H54 (cell line): ENCODE measurements at regions not wholly inside any gene's neighbourhood (a gene's known extent, or its start where the extent isn't known, plus 50 kb on each side); places are given as distances from the start of the nearest gene placed in this dataset.
"Not testable (repeated sequence)": the region's sequence is repeated elsewhere in the genome, so short reads cannot be mapped to it uniquely, and the experiment has no call there.

Source experiments
- DNase-seq: peaks from one replicate; pipeline ENCODE4 v3.0.0; 2011; ENCODE audit warnings: low spot score, mixed read lengths; ENCODE audit not compliant: insufficient read length
- FAIRE-seq: peaks from 3 replicates; lab custom pipeline; 2011; peaks lifted over from hg19 to GRCh38; lab: Jason Lieb, UNC
- POLR2A ChIP-seq: IDR thresholded peaks from 2 replicates; pipeline ENCODE4 v1.6.1; 2011; ENCODE audit warnings: low read depth, mild to moderate bottlenecking, low read length

DNA sequence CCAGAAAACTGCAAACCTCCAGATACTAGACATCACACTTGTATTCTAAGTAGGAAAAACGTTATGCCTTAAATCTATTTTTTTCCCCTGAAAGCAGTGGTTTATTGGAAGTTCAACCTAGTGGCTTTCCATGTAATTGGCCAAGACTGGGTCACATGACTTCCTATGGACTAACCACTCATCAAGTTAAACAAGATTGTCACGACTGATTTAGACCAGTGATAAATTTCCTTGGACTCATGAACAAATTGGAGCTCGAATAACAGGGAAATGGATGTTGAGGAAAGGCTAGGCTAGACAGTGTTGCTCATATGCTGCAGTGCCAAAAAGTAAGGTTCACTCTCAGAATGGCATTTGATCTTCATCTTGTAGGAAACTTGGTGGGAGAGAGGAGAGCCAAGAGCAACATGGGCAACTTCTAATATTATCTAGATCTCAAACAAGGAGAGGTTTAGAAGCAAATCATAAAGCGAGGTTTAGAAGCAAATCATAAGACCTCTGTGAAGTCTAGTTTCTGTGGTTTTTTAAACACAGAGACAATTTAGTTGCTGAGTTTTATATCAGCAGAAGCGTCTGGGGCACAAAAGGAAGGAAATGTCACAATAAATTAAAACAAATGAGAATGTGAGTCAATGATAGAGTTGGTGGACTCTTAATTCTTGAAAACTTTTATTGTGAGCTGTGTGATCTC, 165.6 kb upstream of the BOD1L1 start:
- no peak for FAIRE-seq
- DNase-seq: no peak
- no peak for TF ChIP-seq POLR2A

DNA sequence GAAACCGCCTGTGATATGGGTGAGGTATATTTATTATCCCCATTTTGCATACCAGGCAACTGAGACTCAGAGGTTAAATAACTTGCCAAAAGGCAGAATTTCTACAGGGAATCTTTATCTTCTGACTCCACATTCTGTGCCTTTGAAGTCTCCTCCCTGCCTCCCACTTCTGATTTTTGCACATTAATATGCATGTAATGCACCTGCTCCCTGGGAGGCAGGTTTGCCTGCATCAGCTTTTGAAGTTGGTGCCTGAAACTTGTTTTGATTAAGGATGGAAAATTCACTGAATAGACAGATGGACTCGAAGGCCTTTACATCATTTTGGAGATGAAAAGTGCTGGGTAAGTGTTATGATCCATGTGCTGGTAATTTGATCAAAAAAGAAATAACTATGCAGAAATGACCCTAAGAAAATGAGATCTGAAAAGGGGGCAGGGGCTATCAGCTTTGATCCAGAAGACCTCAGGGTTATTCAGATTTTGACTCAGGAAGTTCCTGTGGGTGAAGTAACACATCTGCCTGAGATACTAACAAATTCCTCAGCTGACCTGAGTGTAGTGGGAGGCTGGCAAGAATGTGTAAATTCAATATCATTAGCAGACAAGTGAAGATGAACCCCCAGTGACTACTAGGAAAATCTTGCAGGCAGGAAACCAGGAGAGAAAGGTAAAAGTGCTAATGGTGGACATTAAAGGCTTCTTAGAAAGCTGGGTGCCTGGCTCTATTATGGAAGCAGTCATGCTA, 167.5 kb upstream of the BOD1L1 start:
- TF ChIP-seq POLR2A: no peak
- FAIRE-seq: no peak
- no peak for DNase-seq

DNA sequence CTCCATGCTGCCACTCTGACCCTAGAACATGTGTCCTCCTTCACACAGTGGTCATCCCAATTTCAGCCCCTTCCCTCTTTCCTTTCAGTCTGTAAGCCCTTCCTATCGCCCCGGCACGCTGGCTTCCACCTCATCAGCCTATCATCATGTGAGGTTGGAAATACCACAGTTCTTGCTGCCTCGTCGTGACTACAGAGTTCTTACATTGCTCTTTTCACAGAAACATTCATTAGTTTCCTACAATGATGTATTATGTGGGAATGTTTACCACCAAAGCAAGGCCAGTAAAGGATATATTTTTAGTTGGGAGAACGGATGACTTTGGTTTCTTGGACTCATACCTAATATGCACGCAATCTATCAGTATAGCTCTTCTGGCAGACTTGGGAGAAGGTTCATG, 169.5 kb upstream of the BOD1L1 start:
- FAIRE-seq: no peak
- TF ChIP-seq POLR2A: no peak

DNA sequence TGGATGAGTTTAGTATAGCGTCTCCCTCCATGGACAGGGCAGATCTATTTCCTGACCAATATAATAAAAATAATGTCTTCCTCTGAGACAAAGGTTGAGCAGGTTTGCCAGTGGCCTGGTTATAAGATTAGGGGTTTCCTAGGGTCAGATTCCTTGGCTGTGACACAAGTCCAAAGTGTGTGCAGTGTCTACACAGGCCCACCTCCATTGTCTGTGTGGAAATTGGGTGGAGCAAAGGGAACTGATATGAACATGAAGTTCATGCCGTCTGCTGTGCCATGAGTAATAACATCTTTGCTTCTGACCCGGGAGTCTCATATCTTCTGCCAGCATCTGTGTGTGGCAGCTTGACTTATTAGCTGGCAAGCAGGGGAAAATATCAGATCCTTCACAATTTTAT, 187.7 kb upstream of the BOD1L1 start:
- FAIRE-seq (no peak), DNase-seq (no peak)
- no peak for TF ChIP-seq POLR2A

More for the DNA sequence above, 169.5 kb upstream of the BOD1L1 start:
- no peak for DNase-seq

DNA sequence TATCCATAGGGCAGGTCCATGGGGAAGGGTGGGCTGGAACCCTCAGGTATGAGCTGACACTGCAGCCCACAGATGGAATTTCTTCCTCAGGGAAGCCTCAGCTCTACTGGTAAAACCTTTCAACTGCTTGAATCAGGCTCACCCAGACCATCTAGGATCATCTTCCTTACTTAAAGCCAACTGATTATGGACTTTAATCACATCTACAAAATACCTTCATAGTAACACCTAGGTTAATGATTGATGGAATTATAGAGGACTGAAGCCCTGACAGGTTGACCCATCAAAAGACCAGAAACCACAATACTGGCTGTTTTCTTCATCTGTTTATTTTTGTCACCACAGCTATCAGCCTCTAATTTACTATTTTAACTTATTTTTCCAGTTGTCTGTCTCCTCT, 188.9 kb upstream of the BOD1L1 start:
- FAIRE-seq (no peak), DNase-seq (no peak)
- TF ChIP-seq POLR2A: no peak

DNA sequence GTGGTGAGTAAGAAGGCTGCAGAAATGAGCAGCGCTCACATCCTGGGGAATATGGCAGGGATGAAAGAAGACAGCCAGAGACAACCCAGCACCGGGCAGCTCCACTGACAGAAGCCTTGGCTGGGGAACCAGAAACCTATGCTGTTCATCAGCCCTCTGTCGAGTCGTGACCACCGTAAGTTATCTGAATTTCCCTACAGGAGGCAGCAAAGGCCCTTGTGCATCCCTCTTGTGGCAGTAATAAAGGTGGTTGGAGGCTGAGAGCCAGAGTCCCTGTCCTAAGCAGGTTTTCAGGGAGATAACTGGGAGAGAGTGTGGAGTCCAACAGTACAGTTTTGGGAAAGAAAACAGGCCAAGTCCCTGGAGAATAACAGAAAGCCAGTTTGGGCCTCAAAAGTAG, 194.0 kb upstream of the BOD1L1 start:
- no peak for DNase-seq
- FAIRE-seq: no peak

DNA sequence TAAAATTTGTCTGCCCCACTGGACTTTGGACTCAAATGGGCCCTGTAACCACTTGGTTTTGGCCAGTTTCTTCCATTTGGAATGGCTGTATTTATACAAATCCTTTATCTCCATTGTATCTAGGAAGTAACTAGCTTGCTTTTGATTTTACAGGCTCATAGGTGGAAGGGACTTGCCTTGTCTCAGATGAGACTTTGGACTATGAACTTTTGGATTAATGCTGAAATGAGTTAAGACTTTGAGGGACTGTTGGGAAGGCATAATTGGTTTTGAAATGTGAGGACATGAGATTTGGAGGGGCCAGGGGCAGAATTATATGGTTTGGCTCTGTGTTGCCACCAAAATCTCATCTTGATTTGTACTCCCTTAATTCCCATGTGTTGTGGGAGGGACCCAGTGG, 198.3 kb upstream of the BOD1L1 start:
- FAIRE-seq: not testable (repeated sequence)

More for the DNA sequence above, 194.0 kb upstream of the BOD1L1 start:
- TF ChIP-seq POLR2A: no peak

DNA sequence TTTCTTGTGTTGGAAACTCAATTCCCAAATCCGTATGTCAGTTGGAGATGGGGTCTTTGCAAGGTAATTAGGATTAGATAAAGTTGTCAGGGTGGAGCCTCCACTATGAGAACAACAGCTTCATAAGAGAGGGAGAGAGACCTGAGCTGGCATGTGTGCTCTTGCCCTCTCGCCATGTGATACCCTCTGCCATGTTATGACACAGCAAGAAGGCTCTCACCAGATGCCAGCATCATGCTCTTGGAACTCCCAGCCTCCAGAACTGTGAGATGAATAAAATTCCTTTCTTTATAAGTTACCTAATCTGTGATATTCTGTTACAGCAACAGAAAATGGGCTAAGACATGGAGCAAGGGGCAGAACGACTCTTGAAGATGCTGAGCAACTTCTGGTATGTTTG, 201.9 kb upstream of the BOD1L1 start:
- TF ChIP-seq POLR2A: no peak
- FAIRE-seq (no peak), DNase-seq (no peak)

More for the DNA sequence above, 198.3 kb upstream of the BOD1L1 start:
- not testable (repeated sequence) for DNase-seq

DNA sequence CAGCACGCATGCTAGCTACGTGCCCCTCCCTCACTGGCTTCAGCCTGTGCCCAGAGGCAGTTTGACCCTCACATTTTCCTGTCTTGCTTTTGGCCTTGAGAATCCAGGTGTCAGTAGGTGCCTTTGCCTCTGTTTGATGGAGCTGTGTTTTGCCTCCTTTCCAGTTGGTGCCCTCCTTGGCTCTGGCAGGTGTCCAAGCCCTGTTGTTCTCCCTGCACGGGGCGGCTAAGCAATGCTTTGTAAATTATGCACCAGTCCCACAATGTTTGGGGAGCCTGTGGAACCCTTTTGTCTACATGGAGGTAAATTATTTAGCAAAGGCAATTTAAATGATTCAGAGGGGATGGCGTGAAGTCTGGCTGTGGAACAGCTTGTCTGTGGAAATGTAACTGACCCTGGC, 202.9 kb upstream of the BOD1L1 start:
- DNase-seq: no peak
- no peak for TF ChIP-seq POLR2A
- FAIRE-seq: no peak

DNA sequence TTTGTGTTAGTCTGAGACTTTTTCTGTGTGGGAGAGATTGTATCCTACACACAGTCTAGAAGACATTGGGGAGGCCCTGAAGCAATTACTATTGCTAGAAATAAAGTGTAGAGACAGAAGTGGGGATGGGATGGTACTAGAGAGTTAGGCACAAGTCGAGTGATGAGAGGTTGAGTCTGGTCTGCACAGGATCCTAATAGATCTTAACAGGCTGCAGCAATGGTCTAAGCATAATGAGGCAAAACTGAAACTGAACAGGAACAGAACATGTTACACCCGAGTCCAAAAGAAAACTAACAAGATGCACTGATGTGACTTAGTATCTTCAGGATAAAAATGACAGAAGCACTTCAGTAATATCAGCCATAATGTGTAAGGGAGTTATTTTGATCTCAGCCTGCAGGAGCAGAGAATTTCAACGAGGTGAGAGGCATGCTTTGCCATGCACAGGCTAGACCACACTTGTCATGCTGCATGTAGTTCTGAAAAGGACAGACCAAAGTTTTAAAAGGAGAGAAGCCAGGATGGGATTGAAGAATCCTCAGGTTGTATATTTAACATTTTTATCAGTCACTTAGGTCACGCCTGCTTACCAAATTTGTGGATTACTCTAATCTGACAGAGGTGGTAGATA, 205.8 kb upstream of the BOD1L1 start:
- no peak for FAIRE-seq
- DNase-seq: no peak
- no peak for TF ChIP-seq POLR2A

DNA sequence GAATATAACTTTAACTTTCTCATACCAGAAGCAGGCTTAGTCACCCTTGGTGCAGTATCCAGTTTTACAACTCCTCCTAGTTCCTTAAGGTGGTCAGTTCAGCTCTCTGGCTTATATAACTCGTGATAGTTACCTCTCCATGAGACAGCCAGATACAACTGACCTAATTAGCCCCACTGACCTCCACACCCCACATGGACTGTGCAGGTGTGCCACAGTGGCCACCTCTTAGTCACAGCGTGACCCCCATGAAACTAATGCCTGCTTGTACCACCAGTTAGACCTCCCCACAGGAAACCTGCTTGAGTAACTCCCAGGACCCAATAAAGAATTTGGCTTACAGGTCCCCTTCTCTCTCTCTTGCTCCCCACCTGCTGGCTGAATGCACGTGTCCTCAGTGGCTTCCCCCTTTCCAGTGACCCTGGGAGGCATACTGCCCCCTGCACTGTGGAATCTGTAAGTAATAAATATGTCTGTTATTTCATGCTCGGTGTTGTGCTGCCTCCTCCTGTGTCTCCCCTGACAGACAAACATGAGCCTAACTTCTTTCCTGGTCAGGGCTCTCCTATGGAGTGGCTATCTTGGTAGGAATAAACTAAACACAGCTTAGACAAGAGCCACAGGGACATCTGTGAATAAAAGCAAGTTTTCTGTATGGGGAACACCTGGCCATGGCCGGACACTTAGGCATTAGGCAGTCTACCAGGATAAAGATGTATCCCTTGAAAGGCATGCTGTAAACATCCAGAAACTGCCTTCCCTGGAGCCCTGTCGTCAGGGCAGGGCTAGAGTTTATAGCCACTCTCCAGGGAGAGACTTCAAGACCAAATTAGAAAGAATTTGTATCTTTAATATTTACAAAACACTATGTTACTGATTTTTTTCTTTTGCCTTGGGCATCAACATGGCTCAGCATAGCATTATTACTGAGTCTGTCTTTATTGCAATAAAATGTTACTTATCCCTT, 209.7 kb upstream of the BOD1L1 start:
- TF ChIP-seq POLR2A: no peak
- DNase-seq (no peak), FAIRE-seq (no peak)

DNA sequence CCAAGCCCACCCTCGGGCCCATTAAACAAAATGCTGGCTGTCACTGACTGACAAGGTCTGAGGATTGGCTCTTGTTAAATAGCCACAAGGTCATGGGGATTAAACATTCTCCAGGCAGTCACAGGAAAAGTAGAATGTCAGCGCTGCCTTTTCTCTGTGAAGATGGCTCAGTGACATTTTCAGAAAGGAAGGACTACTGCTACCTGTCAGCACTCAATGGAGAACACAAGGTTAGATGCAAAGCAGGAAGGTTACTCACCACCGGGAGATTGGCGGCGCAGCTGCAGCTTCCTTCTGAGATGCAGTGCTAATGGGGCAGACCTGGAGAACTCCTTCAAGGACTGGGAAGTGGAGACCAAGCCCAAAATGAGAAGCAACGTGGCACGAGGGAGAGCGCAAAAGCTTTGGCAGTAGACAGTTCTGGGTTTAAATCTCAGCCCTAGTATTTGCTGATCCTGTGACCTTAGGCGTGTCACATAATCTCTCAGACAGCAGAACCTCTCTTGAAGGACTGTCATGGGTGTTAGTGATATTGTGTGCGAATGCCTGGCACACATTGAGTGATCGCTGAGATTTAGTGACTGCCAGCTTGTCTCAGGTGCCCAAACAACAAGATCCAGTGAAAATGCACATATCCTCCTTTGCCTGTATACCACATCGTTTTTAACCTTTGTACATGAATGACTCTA, 213.1 kb upstream of the BOD1L1 start:
- no peak for DNase-seq
- FAIRE-seq: no peak
- no peak for TF ChIP-seq POLR2A

DNA sequence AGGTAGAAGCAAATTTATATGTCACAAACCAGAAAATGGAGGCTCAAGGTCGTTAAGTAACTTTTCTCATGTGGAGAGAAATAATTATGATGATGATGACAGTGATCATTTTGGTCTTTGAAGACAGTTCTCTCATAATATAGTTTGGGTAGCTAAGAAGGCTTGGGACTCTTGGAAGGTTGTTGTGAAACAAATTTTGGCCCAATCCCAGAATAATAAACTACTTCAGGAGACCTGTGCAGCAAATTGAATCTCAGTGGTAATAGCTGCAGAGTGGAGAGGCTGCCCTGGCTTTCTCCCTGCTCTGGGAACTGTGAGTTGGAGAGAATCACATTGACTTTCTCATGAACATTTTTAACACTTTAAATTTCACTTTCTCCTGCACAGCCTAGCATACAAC, 217.2 kb upstream of the BOD1L1 start:
- DNase-seq: no peak
- TF ChIP-seq POLR2A: no peak
- FAIRE-seq: no peak
